CD4-positive, alpha-beta T cell (primary cell): ENCODE measurements at regions not wholly inside any gene's neighbourhood (a gene's known extent, or its start where the extent isn't known, plus 50 kb on each side); places are given as distances from the start of the nearest gene placed in this dataset.

Experiments used
- ATAC-seq: fragments of 200-7000 bp; cut with Tn5 transposase; one replicate; pipeline ENCODE4 v1.10.0; 2022; ENCODE audit warnings: mild to moderate bottlenecking; ENCODE audit not compliant: poor library complexity
- CTCF ChIA-PET: fragments of 350-600 bp; sonication (Branson Sonifier 250); formaldehyde crosslinking; loops from one replicate; lab custom pipeline; 2021; ENCODE audit warnings: antibody characterized with exemption, inconsistent platforms; lab: Charles Lee
- POLR2A ChIA-PET: fragments of 350-600 bp; sonication (Branson Sonifier 250); formaldehyde crosslinking; loops from one replicate; lab custom pipeline; 2021; ENCODE audit warnings: antibody characterized with exemption, inconsistent platforms; lab: Charles Lee
- DNase-seq, 14 experiments: peaks; one replicate each; pipeline ENCODE4 v3.0.0-alpha.2; 2013 to 2020; ENCODE audit warnings: mixed read lengths in 2 of 14
- H3K27ac ChIP-seq, 2 donors: one replicate each; pipeline versions ENCODE4 v1.5.1 to v1.7.0; 2013; ENCODE audit warnings: low read length in 2 of 2, low read depth in 1 of 2, mild to moderate bottlenecking in 1 of 2
- H3K27me3 ChIP-seq, 2 experiments: 1 replicate in 1 of 2; 2 replicates in 1 of 2; pipeline versions ENCODE4 v1.6.1 to v1.7.0; 2013; ENCODE audit warnings: low read length in 2 of 2, control low read depth in 1 of 2, mild to moderate bottlenecking in 1 of 2, moderate library complexity in 1 of 2; ENCODE audit not compliant: insufficient read depth in 2 of 2, control insufficient read depth in 1 of 2
- H3K36me3 ChIP-seq: one replicate; pipeline ENCODE4 v1.6.1; 2013; ENCODE audit warnings: low read length, control low read depth; ENCODE audit not compliant: insufficient read depth
- H3K4me1 ChIP-seq: one replicate; pipeline ENCODE4 v1.6.1; 2013; ENCODE audit warnings: low read length, control low read depth; ENCODE audit not compliant: insufficient read depth
- H3K4me3 ChIP-seq: one replicate; pipeline ENCODE4 v1.5.1; 2013; ENCODE audit warnings: mild to moderate bottlenecking, low read length, moderate library complexity
- H3K9me3 ChIP-seq, 2 experiments: 1 replicate in 1 of 2; 2 replicates in 1 of 2; pipeline versions ENCODE4 v1.6.1 to v1.7.0; 2013; ENCODE audit warnings: low read length in 2 of 2, mild to moderate bottlenecking in 2 of 2, control low read depth in 1 of 2, moderate library complexity in 1 of 2; ENCODE audit not compliant: control insufficient read depth in 1 of 2, insufficient read depth in 1 of 2
- H3K27ac Mint-ChIP-seq: one replicate; pipeline ENCODE4 v1.8.0; 2020; ENCODE audit warnings: mixed read lengths
- H3K27me3 Mint-ChIP-seq: one replicate; pipeline ENCODE4 v1.8.0; 2021; ENCODE audit warnings: mixed read lengths
- H3K36me3 Mint-ChIP-seq: one replicate; pipeline ENCODE4 v1.8.0; 2021; ENCODE audit warnings: low read depth, mixed read lengths
- H3K4me1 Mint-ChIP-seq: one replicate; pipeline ENCODE4 v1.8.0; 2021; ENCODE audit warnings: low read depth, mixed read lengths
- H3K4me3 Mint-ChIP-seq: one replicate; pipeline ENCODE4 v1.8.0; 2020; ENCODE audit warnings: mild to moderate bottlenecking, mixed read lengths
- H3K9me3 Mint-ChIP-seq: one replicate; pipeline ENCODE4 v1.8.0; 2020; ENCODE audit warnings: mixed read lengths
- intact Hi-C, 2 experiments: fragments of 100-400 bp; cut with DNase I in 1 of 2; cut with micrococcal nuclease in 1 of 2; formaldehyde crosslinking; loops; one replicate each; pipeline versions ENCODE4 v1.15.1 to v1.9.0; 2023 to 2025; cut with DNase I, micrococcal nuclease
- TF ChIP-seq, protein P1 (sequence below): fragments of 200-600 bp; IDR thresholded peaks from one replicate; pipeline ENCODE4 v1.8.0; 2022; ENCODE audit warnings: antibody characterized with exemption, mild to moderate bottlenecking

DNA sequence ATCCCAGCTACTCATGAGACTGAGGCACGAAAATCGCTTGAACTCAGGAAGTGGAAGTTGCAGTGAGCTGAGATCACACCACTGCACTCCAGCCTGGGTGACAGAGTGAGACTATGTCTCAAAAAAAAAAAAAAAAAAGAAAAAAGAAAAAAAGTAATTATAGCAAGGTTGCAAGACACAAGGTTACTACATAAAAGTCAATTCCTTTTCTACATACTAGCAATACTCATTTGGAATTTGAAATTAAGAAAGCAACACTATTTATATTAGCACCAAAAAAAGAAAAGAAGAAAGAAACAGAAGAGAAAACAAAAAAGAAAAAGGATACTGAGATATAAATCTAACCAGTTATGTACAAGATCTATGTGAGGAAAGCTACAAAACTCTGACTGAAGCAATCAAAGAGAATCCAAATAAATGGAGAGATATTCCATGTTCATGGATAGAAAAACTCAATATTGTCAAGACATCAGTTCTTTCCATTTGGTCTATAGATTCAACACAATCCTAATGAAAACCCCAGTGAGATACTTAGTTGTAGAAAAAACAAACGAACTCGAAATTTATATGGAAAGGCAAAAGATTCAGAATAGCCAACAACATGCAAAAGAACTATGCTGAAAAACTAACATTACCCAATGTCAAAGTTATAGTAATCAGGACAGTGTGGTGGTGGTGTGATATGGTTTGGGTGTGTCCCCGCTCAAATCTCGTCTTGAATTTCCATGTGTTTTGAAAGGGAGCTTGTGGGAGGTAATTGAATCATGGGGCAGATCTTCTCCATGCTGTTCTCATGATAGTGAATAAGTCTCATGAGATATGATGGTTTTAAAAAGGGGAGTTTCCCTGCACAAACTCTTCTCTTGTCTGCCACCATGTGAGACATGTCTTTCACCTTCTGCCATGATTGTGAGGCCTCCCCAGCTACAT lies 73.3 kb downstream of the GPX5 start:
- DNase-seq (no peak), ATAC-seq (no peak)
- Histone ChIP-seq H3K36me3 (no peaks in the 10 kb centered on the region), H3K27me3 (peaks cover 19 to 32% of the 10 kb centered on the region in 2 experiments), H3K4me3 (no peak overlapping the region), H3K27ac (no peak overlapping the region), H3K9me3 (peaks cover 0 to 4% of the 10 kb centered on the region in 2 experiments), H3K4me1 (no peaks in the 10 kb centered on the region)
- TF ChIP-seq, protein P1, sequence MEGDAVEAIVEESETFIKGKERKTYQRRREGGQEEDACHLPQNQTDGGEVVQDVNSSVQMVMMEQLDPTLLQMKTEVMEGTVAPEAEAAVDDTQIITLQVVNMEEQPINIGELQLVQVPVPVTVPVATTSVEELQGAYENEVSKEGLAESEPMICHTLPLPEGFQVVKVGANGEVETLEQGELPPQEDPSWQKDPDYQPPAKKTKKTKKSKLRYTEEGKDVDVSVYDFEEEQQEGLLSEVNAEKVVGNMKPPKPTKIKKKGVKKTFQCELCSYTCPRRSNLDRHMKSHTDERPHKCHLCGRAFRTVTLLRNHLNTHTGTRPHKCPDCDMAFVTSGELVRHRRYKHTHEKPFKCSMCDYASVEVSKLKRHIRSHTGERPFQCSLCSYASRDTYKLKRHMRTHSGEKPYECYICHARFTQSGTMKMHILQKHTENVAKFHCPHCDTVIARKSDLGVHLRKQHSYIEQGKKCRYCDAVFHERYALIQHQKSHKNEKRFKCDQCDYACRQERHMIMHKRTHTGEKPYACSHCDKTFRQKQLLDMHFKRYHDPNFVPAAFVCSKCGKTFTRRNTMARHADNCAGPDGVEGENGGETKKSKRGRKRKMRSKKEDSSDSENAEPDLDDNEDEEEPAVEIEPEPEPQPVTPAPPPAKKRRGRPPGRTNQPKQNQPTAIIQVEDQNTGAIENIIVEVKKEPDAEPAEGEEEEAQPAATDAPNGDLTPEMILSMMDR: no peak
- ChIA-PET CTCF (interaction anchor here (0.7 to 1.3 kb wide), 2 partner anchors 10 to 26 kb away, joined by 3 read pairs; no protein-coding TSS in a partner anchor), POLR2A (interaction anchor here (0.6 kb wide), 2 partner anchors 331 to 1416 kb away, joined by 3 read pairs; no protein-coding TSS in a partner anchor)
- peaks cover 65% of the 10 kb centered on the region for H3K27me3 Mint-ChIP-seq
- H3K4me3 Mint-ChIP-seq: no peak overlapping the region
- intact Hi-C loops: no loop called here
- no peaks in the 10 kb centered on the region for H3K9me3 Mint-ChIP-seq
- no peak overlapping the region for H3K27ac Mint-ChIP-seq
- no peaks in the 10 kb centered on the region for H3K36me3 Mint-ChIP-seq
- H3K4me1 Mint-ChIP-seq: peaks cover 6% of the 10 kb centered on the region

DNA sequence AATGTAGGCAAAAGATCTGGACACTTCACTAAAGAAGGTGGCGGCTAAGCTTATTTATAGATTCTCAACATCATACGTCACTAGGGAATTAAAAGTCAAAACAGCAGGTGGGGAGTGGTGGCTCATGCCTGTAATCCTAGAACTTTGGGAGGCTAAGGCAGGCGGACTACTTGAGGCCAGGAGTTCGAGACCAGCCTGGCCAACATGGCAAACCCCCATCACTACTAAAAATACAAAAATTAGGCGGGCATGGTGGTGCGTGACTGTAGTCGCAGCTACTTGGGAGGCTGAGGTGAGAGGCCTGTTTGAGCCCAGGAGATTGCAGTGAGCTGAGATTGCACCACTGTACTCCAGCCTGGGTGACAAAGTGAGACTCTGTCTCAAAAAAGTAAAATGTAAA lies 74.6 kb downstream of the GPX5 start:
- TF ChIP-seq, protein P1: no peak
- H3K9me3 Mint-ChIP-seq: no peaks in the 10 kb centered on the region
- ATAC-seq: no peak
- H3K36me3 Mint-ChIP-seq: no peaks in the 10 kb centered on the region
- no peak for DNase-seq
- peaks cover 19 to 34% of the 10 kb centered on the region in 2 experiments for H3K27me3 ChIP-seq
- no peak overlapping the region for H3K4me3 ChIP-seq
- no peak overlapping the region for H3K27ac Mint-ChIP-seq
- H3K9me3 ChIP-seq: peaks cover 0 to 2% of the 10 kb centered on the region in 2 experiments
- no peaks in the 10 kb centered on the region for H3K36me3 ChIP-seq
- H3K27ac ChIP-seq: no peak overlapping the region
- H3K4me3 Mint-ChIP-seq: no peak overlapping the region
- peaks cover 68% of the 10 kb centered on the region for H3K27me3 Mint-ChIP-seq
- ChIA-PET CTCF (no interaction called here), POLR2A (interaction anchor here (0.6 kb wide), 1 partner anchor 686 kb away, joined by 5 read pairs; no protein-coding TSS in a partner anchor)
- intact Hi-C loops: no loop called here
- H3K4me1 ChIP-seq: no peaks in the 10 kb centered on the region
- peaks cover 6% of the 10 kb centered on the region for H3K4me1 Mint-ChIP-seq

DNA sequence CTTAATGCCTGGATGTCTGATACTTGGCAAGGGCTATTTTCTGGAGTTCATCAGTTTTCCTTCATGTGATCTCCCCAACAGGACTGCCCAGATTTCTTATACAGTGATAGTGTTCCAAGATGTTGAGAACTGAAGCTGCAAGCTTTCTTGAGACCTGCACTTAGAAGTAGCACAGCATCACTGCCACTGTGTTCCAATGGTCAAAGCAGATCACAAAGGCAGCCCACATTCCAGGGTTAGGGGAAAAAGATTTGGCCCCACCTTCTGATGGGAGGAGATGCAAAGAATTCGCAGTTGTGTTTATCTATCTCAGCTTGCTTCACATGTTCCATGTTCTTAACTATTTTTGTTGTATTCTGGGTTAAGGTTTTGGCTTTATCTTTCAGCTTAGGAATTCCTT lies 78.2 kb downstream of the GPX5 start:
- peaks cover 32 to 39% of the 10 kb centered on the region in 2 experiments for H3K27me3 ChIP-seq
- TF ChIP-seq, protein P1: no peak
- POLR2A ChIA-PET: no interaction called here
- CTCF ChIA-PET: no interaction called here
- H3K4me3 Mint-ChIP-seq: no peak overlapping the region
- H3K27ac ChIP-seq: no peak overlapping the region
- peaks cover 9% of the 10 kb centered on the region for H3K4me1 ChIP-seq
- peaks cover 5% of the 10 kb centered on the region for H3K36me3 Mint-ChIP-seq
- H3K27me3 Mint-ChIP-seq: peaks cover 80% of the 10 kb centered on the region
- no peak for DNase-seq
- H3K36me3 ChIP-seq: no peaks in the 10 kb centered on the region
- ATAC-seq: no peak
- no peak overlapping the region for H3K4me3 ChIP-seq
- H3K9me3 Mint-ChIP-seq: no peaks in the 10 kb centered on the region
- intact Hi-C loops: no loop called here
- peaks cover 0 to 8% of the 10 kb centered on the region in 2 experiments for H3K9me3 ChIP-seq
- H3K27ac Mint-ChIP-seq: no peak overlapping the region
- H3K4me1 Mint-ChIP-seq: peaks cover 18% of the 10 kb centered on the region
